GM10266 (cell line): ENCODE measurements at regions not wholly inside any gene's neighbourhood (a gene's known extent, or its start where the extent isn't known, plus 50 kb on each side); places are given as distances from the start of the nearest gene placed in this dataset.
"Not testable (repeated sequence)": the region's sequence is repeated elsewhere in the genome, so short reads cannot be mapped to it uniquely, and the experiment has no call there.

ENCODE experiments used
- DNase-seq: peaks from one replicate; pipeline ENCODE4 v3.0.0; 2012; ENCODE audit errors: extremely low spot score
- TF ChIP-seq, protein P1 (sequence below): IDR thresholded peaks from 2 replicates; pipeline ENCODE4 v1.5.1; 2012; ENCODE audit warnings: mild to moderate bottlenecking, low read depth; ENCODE audit not compliant: control insufficient read depth, insufficient read depth; ENCODE audit errors: missing control alignments

DNA sequence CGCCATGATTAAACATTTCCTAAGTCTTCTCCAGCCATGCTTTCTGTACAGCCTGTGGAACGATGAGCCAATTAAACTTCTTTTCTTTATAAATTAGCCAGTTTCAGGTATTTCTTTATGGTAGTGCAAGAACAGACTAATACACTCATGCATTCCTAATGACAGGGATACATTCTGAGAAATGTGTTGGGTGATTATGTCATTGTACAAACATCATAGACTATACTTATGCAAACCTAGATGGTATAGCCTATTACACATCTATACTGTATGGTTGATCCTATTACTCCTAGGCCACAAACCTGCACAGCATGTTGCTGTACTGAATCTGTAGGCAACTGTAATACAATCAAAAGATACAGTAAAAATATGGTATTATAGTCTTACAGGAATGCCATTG is 83.1 kb downstream of the ATOH1 start:
- TF ChIP-seq, protein P1, sequence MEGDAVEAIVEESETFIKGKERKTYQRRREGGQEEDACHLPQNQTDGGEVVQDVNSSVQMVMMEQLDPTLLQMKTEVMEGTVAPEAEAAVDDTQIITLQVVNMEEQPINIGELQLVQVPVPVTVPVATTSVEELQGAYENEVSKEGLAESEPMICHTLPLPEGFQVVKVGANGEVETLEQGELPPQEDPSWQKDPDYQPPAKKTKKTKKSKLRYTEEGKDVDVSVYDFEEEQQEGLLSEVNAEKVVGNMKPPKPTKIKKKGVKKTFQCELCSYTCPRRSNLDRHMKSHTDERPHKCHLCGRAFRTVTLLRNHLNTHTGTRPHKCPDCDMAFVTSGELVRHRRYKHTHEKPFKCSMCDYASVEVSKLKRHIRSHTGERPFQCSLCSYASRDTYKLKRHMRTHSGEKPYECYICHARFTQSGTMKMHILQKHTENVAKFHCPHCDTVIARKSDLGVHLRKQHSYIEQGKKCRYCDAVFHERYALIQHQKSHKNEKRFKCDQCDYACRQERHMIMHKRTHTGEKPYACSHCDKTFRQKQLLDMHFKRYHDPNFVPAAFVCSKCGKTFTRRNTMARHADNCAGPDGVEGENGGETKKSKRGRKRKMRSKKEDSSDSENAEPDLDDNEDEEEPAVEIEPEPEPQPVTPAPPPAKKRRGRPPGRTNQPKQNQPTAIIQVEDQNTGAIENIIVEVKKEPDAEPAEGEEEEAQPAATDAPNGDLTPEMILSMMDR, result no peak
- no peak for DNase-seq

DNA sequence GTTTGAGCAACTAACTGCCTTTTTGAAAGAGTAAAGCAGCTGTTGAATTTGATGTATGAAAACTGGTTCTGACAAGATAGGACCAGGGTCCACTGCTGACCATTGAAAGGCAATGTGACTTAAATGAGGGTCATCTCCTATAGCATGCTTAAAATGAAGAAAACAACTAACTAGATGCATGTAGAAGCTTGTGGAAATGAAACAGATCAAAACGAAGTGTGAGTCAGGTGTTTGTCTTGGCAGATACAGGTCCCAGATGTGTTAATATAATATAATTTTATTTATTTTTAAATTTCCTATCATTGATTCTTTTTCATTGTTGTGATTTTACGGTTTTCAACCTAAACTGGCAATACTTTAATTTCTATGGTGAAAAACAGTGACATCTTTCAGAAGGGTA is 83.6 kb downstream of the ATOH1 start:
- TF ChIP-seq, protein P1, result no peak
- no peak for DNase-seq

DNA sequence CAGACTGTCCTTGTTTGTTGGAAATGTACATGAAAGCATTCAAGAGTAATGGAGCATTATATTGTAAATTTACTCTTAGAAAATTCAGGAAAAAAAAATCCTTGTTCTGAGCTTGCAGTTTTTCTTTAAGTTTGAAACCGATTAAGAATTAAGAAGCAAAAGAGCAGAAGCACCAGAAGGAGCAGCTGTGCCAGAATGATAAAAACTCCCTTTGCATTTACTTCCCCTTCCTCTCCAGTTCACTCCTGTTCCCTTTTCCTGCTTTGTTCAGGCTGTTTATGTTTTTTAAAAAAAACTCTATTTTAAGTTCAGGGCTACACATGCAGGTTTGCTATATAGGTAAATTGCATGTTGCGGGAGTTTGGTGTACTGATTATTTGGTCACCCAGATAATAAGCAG is 90.3 kb downstream of the ATOH1 start:
- DNase-seq, result no peak
- TF ChIP-seq, protein P1, result no peak

DNA sequence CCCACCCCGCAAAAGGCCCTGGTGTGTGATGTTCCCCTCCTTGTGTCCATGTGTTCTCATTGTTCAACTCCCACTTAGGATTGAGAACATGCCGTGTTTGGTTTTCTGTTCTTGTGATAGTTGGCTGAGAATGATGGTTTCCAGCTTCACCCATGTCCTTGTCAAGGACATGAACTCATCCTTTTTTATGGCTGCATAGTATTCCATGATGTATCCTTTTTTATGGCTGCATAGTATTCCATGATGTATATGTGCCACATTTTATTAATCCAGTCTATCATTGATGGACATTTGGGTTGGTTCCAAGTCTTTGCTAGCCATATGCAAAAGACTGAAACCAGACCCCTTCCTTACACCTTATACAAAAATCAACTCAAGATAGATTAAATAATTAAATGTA is 95.0 kb downstream of the ATOH1 start:
- DNase-seq, result not testable (repeated sequence)

DNA sequence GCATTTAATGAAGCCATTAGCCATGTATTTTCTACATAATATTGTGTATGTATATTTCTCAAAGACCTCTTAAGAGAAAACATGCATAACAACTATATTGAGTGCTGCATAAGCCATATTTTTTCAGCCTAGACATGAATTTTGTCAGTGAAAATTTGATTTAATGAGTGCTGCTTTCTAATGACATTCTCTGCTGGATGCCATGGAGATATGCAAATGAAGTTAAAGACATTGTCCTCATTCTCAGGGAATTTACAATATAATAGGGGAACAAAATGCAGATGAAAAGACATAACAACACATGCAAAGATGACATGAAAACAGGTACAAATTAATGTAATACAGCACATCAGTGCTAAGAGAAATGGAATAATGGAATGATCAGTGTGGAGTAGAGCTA is 118.7 kb downstream of the ATOH1 start:
- TF ChIP-seq, protein P1, result no peak
- no peak for DNase-seq

DNA sequence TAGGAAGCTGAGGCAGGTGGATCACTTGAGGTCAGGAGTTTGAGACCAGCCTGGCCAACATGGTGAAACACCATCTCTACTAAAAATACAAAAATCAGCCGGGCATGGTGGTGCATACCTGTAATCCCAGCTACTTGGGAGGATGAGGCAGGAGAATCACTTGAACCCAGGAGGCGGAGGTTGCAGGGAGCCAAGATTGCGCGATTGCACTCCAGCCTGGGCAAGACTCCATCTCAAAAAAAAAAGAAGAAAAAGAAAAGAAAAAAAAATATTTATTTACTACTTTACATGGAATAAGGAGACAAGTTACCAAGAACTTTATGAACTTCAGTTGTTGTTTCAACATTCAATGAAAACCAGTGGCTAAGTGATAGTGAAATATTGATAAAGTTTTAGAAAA is 121.7 kb downstream of the ATOH1 start:
- DNase-seq, result not testable (repeated sequence)

DNA sequence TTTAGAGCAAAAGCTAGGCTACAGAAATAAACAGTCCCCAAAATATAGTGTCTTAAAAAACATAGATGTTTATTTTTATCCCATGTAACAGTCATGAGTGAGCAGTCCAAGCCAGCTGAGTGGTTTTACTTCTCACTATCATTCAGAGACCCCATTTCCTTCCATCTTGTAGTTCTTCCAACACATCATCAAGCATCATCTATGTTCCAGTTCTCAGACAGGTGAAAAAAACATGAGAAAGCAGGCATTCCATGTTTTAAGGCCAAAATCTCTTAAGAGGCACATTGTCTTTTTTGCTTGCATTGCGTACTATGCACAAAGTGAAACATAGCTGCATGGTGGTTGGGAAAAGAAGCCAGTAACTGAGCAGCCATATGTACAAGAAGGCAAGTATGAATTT is 128.6 kb downstream of the ATOH1 start:
- TF ChIP-seq, protein P1, result no peak

DNA sequence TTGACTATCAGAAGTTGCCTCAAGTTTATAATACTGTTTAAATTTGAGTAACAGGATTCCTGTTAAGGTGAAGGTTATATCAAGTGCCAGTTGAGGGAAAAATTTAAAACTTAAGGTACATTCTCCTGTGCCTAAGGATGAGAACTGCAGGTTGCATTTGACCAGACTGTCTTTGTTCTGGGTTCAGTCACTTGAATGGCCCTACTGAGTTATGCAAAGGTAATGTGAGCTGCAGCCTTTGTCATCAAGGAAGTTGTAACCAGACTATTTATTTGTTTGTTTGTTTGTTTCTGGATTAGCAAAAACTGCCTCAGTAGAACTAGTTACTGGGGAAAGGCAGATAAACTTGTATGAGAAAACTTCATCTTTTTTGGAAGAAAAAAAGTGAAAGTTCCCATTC is 131.9 kb downstream of the ATOH1 start:
- TF ChIP-seq, protein P1, result no peak

More for the DNA sequence above, 128.6 kb downstream of the ATOH1 start:
- DNase-seq, result no peak

More for the DNA sequence above, 131.9 kb downstream of the ATOH1 start:
- DNase-seq, result no peak
